C4-2B (cell line): ENCODE measurements at regions not wholly inside any gene's neighbourhood (a gene's known extent, or its start where the extent isn't known, plus 50 kb on each side); places are given as distances from the start of the nearest gene placed in this dataset.

Experiments used
- ZFX ChIP-seq: fragments of 450-650 bp; IDR thresholded peaks from 2 replicates; pipeline ENCODE4 v1.6.1; 2017
- TF ChIP-seq, protein P1 (sequence below): fragments of 450-650 bp; conservative IDR thresholded peaks from 2 replicates; pipeline ENCODE4 v1.5.1; 2017; ENCODE audit warnings: mild to moderate bottlenecking

DNA sequence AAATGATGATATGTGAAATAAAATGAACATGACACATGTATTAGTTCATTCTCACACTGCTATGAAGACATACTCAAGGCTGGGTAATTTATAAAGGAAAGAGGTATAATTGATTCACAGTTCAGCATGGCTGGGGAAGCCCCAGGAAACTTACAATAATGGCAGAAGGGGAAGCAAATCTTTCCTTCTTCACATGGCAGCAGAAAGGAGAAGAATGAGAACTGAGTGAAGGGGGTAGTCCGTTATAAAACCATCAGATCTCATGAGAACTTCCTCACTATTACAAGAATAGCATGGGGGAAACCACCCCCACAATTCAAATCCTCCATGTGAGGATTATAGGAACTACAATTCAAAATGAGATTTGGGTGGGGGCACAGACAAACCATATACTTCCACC is 243.9 kb upstream of the GYPA start:
- TF ChIP-seq, protein P1, sequence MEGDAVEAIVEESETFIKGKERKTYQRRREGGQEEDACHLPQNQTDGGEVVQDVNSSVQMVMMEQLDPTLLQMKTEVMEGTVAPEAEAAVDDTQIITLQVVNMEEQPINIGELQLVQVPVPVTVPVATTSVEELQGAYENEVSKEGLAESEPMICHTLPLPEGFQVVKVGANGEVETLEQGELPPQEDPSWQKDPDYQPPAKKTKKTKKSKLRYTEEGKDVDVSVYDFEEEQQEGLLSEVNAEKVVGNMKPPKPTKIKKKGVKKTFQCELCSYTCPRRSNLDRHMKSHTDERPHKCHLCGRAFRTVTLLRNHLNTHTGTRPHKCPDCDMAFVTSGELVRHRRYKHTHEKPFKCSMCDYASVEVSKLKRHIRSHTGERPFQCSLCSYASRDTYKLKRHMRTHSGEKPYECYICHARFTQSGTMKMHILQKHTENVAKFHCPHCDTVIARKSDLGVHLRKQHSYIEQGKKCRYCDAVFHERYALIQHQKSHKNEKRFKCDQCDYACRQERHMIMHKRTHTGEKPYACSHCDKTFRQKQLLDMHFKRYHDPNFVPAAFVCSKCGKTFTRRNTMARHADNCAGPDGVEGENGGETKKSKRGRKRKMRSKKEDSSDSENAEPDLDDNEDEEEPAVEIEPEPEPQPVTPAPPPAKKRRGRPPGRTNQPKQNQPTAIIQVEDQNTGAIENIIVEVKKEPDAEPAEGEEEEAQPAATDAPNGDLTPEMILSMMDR: no peak
- TF ChIP-seq ZFX: no peak
